ENCODE measurements at regions not wholly inside any gene's neighbourhood (a gene's known extent, or its start where the extent isn't known, plus 50 kb on each side); places are given as distances from the start of the nearest gene placed in this dataset.

DNA sequence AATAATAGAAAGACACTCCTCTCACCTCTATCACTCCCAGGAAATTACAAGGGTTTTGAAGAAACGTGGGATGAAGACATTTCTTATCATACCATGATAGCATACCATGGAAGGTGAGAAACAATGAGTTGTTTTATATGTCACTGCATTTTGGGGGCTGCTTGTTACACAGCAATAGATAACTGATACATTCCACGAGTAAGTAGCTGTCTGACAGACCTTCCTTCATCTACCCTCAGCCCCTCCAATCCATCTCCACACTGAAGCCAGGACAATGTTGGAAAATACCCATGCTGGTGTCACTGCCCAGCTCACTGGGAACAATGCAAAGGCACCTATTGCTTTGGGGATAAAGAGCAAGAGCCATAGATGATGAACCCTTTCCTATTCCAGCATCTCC lies 68.9 kb upstream of the USP29 start:
- TF ChIP-seq, protein P1, sequence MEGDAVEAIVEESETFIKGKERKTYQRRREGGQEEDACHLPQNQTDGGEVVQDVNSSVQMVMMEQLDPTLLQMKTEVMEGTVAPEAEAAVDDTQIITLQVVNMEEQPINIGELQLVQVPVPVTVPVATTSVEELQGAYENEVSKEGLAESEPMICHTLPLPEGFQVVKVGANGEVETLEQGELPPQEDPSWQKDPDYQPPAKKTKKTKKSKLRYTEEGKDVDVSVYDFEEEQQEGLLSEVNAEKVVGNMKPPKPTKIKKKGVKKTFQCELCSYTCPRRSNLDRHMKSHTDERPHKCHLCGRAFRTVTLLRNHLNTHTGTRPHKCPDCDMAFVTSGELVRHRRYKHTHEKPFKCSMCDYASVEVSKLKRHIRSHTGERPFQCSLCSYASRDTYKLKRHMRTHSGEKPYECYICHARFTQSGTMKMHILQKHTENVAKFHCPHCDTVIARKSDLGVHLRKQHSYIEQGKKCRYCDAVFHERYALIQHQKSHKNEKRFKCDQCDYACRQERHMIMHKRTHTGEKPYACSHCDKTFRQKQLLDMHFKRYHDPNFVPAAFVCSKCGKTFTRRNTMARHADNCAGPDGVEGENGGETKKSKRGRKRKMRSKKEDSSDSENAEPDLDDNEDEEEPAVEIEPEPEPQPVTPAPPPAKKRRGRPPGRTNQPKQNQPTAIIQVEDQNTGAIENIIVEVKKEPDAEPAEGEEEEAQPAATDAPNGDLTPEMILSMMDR (conservative IDR thresholded peaks at IDR 0.05), result no peak
- TF ChIP-seq ZFX (IDR thresholded peaks at IDR 0.05), result no peak

Data from C4-2B (cell line).